H1 (cell line): ENCODE measurements at regions not wholly inside any gene's neighbourhood (a gene's known extent, or its start where the extent isn't known, plus 50 kb on each side); places are given as distances from the start of the nearest gene placed in this dataset.

ENCODE experiments used
- CTCF ChIA-PET: fragments of 300-600 bp; sonication (Branson Sonifier 250); formaldehyde crosslinking; loops from one replicate; lab custom pipeline; 2021; ENCODE audit not compliant: partially characterized antibody; lab: Charles Lee
- POLR2A ChIA-PET: fragments of 300-600 bp; sonication (Branson Sonifier 250); formaldehyde crosslinking; loops from one replicate; lab custom pipeline; 2021; ENCODE audit warnings: inconsistent platforms; ENCODE audit not compliant: partially characterized antibody; lab: Charles Lee
- DNase-seq, 2 experiments: peaks; one replicate each; pipeline versions ENCODE4 v3.0.0 to v3.0.0-alpha.2; 2010 to 2022; ENCODE audit warnings: low spot score in 2 of 2, low read depth in 1 of 2, mixed read lengths in 1 of 2
- FAIRE-seq: peaks from 2 replicates; lab custom pipeline; 2011; peaks lifted over from hg19 to GRCh38; lab: Jason Lieb, UNC
- H2AFZ ChIP-seq: 2 replicates; pipeline ENCODE4 v1.8.1; 2012; ENCODE audit warnings: low read length, inconsistent platforms
- H2AK5ac ChIP-seq: 2 replicates; pipeline ENCODE4 v1.6.1; 2013; ENCODE audit warnings: low read depth, low read length
- H2BK120ac ChIP-seq: replicated peaks from 2 replicates; pipeline ENCODE3; 2013; ENCODE audit warnings: low read depth, low read length, inconsistent platforms
- H2BK12ac ChIP-seq: 2 replicates; pipeline ENCODE4 v1.6.1; 2013; ENCODE audit warnings: low read depth, low read length
- H2BK15ac ChIP-seq: 2 replicates; pipeline ENCODE4 v1.6.1; 2013; ENCODE audit warnings: low read length
- H2BK20ac ChIP-seq: 2 replicates; pipeline ENCODE4 v1.6.1; 2013; ENCODE audit warnings: low read length
- H2BK5ac ChIP-seq: 2 replicates; pipeline ENCODE4 v1.6.1; 2013; ENCODE audit warnings: low read depth, low read length
- H3K14ac ChIP-seq: 2 replicates; pipeline ENCODE4 v1.6.1; 2013; ENCODE audit warnings: inconsistent platforms; ENCODE audit not compliant: insufficient read length
- H3K18ac ChIP-seq: 2 replicates; pipeline ENCODE4 v1.6.1; 2013; ENCODE audit warnings: low read length; ENCODE audit errors: extremely low read depth
- H3K23ac ChIP-seq: 2 replicates; pipeline ENCODE4 v1.6.1; 2013; ENCODE audit warnings: inconsistent platforms; ENCODE audit not compliant: insufficient read length
- H3K23me2 ChIP-seq: 2 replicates; pipeline ENCODE4 v1.6.1; 2013; ENCODE audit warnings: low read depth, low read length
- H3K27ac ChIP-seq: 2 replicates; pipeline ENCODE4 v1.6.1; 2011; ENCODE audit warnings: low read depth, low read length, inconsistent platforms
- H3K27me3 ChIP-seq, 4 experiments: replicated peaks in 1 of 4; 1 replicate in 1 of 4; 2 replicates in 3 of 4; pipeline versions ENCODE4 v1.6.1 to v1.8.1; 2011 to 2013; ENCODE audit warnings: low read length in 3 of 4, mild to moderate bottlenecking in 3 of 4, inconsistent platforms in 2 of 4, mixed read lengths in 2 of 4, moderate library complexity in 1 of 4; ENCODE audit not compliant: control insufficient read depth in 3 of 4, insufficient read depth in 3 of 4; ENCODE audit errors: extremely low read depth in 1 of 4
- H3K36me3 ChIP-seq, 4 experiments: 2 replicates each; pipeline versions ENCODE4 v1.6.1 to v1.8.1; 2011 to 2013; ENCODE audit warnings: mild to moderate bottlenecking in 4 of 4, low read length in 3 of 4, moderate library complexity in 2 of 4, control low read depth in 1 of 4, inconsistent platforms in 1 of 4; ENCODE audit not compliant: insufficient read depth in 4 of 4, control insufficient read depth in 2 of 4
- H3K4ac ChIP-seq: replicated peaks from 2 replicates; pipeline ENCODE3; 2013; ENCODE audit warnings: low read length, low read depth, mixed read lengths, inconsistent platforms; ENCODE audit not compliant: insufficient read length
- H3K4me1 ChIP-seq, 4 experiments: replicated peaks in 1 of 4; 1 replicate in 1 of 4; 2 replicates in 3 of 4; pipeline versions ENCODE4 v1.6.1 to v1.8.1; 2011 to 2013; ENCODE audit warnings: low read length in 3 of 4, inconsistent platforms in 2 of 4, mixed read lengths in 1 of 4; ENCODE audit not compliant: insufficient read depth in 4 of 4, control insufficient read depth in 3 of 4
- H3K4me2 ChIP-seq, 2 experiments: 2 replicates each; pipeline versions ENCODE4 v1.6.1 to v1.8.1; 2011 to 2013; ENCODE audit warnings: low read depth in 2 of 2, low read length in 2 of 2, control low read depth in 1 of 2, inconsistent platforms in 1 of 2, mild to moderate bottlenecking in 1 of 2; ENCODE audit not compliant: insufficient read depth in 1 of 2
- H3K4me3 ChIP-seq, 4 experiments: fragments of 200-600, 300-600 bp in 1 of 4; sonication (generic), shearing (Covaris generic), sonication (Bioruptor Twin) in 1 of 4; 2 replicates each; pipeline versions ENCODE4 v1.5.1 to v1.8.1; 2011 to 2016; ENCODE audit warnings: low read length in 4 of 4, low read depth in 3 of 4, control low read depth in 2 of 4, inconsistent platforms in 2 of 4, mild to moderate bottlenecking in 2 of 4, mixed read lengths in 1 of 4, moderate library complexity in 1 of 4; ENCODE audit not compliant: insufficient read depth in 2 of 4; ENCODE audit errors: extremely low read depth in 1 of 4
- H3K56ac ChIP-seq: replicated peaks from 2 replicates; pipeline ENCODE3; 2013; ENCODE audit warnings: low read depth, mild to moderate bottlenecking, mixed read lengths, low read length, inconsistent platforms; ENCODE audit not compliant: insufficient read length
- H3K79me1 ChIP-seq: 2 replicates; pipeline ENCODE4 v1.6.1; 2013; ENCODE audit warnings: low read depth, low read length, control low read depth
- H3K79me2 ChIP-seq, 2 experiments: 2 replicates each; pipeline versions ENCODE4 v1.6.1 to v1.8.1; 2012 to 2013; ENCODE audit warnings: low read length in 2 of 2, mild to moderate bottlenecking in 2 of 2, inconsistent platforms in 1 of 2; ENCODE audit not compliant: insufficient read depth in 2 of 2, control insufficient read depth in 1 of 2
- H3K9ac ChIP-seq, 4 experiments: replicated peaks in 1 of 4; 1 replicate in 1 of 4; 2 replicates in 3 of 4; pipeline versions ENCODE4 v1.6.1 to v1.8.1; 2011 to 2013; ENCODE audit warnings: low read depth in 3 of 4, low read length in 3 of 4, control low read depth in 2 of 4, mild to moderate bottlenecking in 2 of 4, moderate library complexity in 2 of 4, inconsistent platforms in 1 of 4; ENCODE audit errors: extremely low read depth in 1 of 4
- H3K9me3 ChIP-seq, 2 experiments: 2 replicates each; pipeline versions ENCODE4 v1.6.1 to v1.8.1; 2012 to 2013; ENCODE audit warnings: mild to moderate bottlenecking in 2 of 2, moderate library complexity in 2 of 2, control low read depth in 1 of 2, inconsistent platforms in 1 of 2, low read depth in 1 of 2, low read length in 1 of 2, mixed read lengths in 1 of 2; ENCODE audit not compliant: insufficient read depth in 2 of 2
- H4K20me1 ChIP-seq, 2 experiments: replicated peaks in 1 of 2; 2 replicates each; pipeline versions ENCODE3 to v1.8.1; 2011 to 2013; ENCODE audit warnings: inconsistent platforms in 2 of 2, low read length in 2 of 2, mild to moderate bottlenecking in 1 of 2; ENCODE audit not compliant: insufficient read depth in 2 of 2, control insufficient read depth in 1 of 2
- H4K5ac ChIP-seq: 2 replicates; pipeline ENCODE4 v1.6.1; 2013; ENCODE audit warnings: low read length, low read depth, mixed read lengths, inconsistent platforms; ENCODE audit not compliant: insufficient read length
- H4K8ac ChIP-seq: 2 replicates; pipeline ENCODE4 v1.8.0; 2013; ENCODE audit warnings: mild to moderate bottlenecking, moderate library complexity, low read length, inconsistent platforms; ENCODE audit not compliant: insufficient read depth; ENCODE audit errors: extremely low read depth
- H4K91ac ChIP-seq: replicated peaks from 2 replicates; pipeline ENCODE3; 2013; ENCODE audit warnings: low read length, mixed read lengths, inconsistent platforms; ENCODE audit not compliant: insufficient read length
- CHD1 ChIP-seq: IDR thresholded peaks from 2 replicates; pipeline ENCODE4 v1.6.1; 2012; ENCODE audit warnings: low read depth, low read length, improper control_type of control experiment
- FOSL1 ChIP-seq: IDR thresholded peaks from 2 replicates; pipeline ENCODE4 v1.6.1; 2011; ENCODE audit warnings: mild to moderate bottlenecking, low read depth, low read length, moderate library complexity; ENCODE audit not compliant: insufficient read depth
- GABPA ChIP-seq: IDR thresholded peaks from 2 replicates; pipeline ENCODE4 v1.6.1; 2011; ENCODE audit warnings: mild to moderate bottlenecking, low read length, moderate library complexity, borderline replicate concordance; ENCODE audit not compliant: insufficient read depth
- POLR2AphosphoS5 ChIP-seq: IDR thresholded peaks from 2 replicates; pipeline ENCODE4 v1.6.1; 2011; ENCODE audit warnings: low read depth, low read length
- TAF7 ChIP-seq: optimal IDR thresholded peaks from 2 replicates; pipeline ENCODE3; 2011; ENCODE audit warnings: low read depth, mild to moderate bottlenecking, inconsistent platforms, low read length, moderate library complexity, borderline replicate concordance
- YY1 ChIP-seq: IDR thresholded peaks from 2 replicates; pipeline ENCODE4 v1.6.1; 2011; ENCODE audit warnings: low read depth, mild to moderate bottlenecking, low read length
- WGBS, 2 experiments: shearing (Covaris generic) in 1 of 2; methylation state at CpG; one replicate each; pipeline versions ENCODE4 v1.1.6 to v1.1.7; 2013 to 2015; ENCODE audit warnings: low lambda C conversion rate in 2 of 2, mixed read lengths in 2 of 2, inconsistent platforms in 1 of 2, low coverage in 1 of 2, missing lambda C conversion rate in 1 of 2; ENCODE audit not compliant: insufficient replicate concordance in 2 of 2, insufficient coverage in 1 of 2, insufficient read length in 1 of 2; ENCODE audit errors: extremely low coverage in 1 of 2, missing lambda C conversion rate in 1 of 2; 5-methylcytosine and 5-hydroxymethylcytosine counted together
- TF ChIP-seq, protein P1 (sequence below): IDR thresholded peaks from 2 replicates; pipeline ENCODE4 v1.6.1; 2011; ENCODE audit warnings: low read depth, mild to moderate bottlenecking, low read length; ENCODE audit not compliant: insufficient read depth

DNA sequence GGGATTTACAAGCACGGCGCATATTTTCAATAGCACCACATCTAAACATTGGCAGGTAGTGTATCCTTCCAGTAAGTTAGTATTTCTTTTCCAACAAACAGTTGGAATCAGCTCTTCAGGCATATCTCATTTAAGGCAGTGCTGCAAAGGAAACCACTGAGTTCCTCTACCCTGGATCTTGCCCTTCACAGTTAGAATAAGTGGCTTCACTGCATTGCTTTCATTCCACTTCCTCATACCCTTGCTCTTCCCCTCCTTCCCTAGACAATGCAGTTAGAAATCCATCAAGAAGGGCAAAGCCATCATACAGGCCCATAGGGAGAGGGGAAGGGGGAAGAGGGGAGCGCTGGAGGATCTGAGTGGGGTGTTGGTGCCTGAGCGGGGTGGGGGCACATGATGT lies 173.7 kb downstream of the FBXO15 start:
- Histone ChIP-seq H2BK5ac (no peak overlapping the region), H4K20me1 (no peaks in the 10 kb centered on the region), H3K27me3 (no peaks in the 10 kb centered on the region), H3K14ac (no peak overlapping the region), H2BK12ac (no peak overlapping the region), H4K91ac (no peak overlapping the region), H3K18ac (no peak overlapping the region), H3K4me2 (no peak overlapping the region), H4K5ac (no peak overlapping the region), H4K8ac (no peak overlapping the region), H3K9ac (no peak overlapping the region), H2BK20ac (no peak overlapping the region), H2BK15ac (no peak overlapping the region), H3K36me3 (no peaks in the 10 kb centered on the region), H3K79me2 (no peaks in the 10 kb centered on the region), H3K4me1 (no peaks in the 10 kb centered on the region), H3K27ac (no peak overlapping the region), H3K9me3 (no peaks in the 10 kb centered on the region), H3K4me3 (no peak overlapping the region), H2AK5ac (no peak overlapping the region), H3K79me1 (no peaks in the 10 kb centered on the region), H3K4ac (no peak overlapping the region), H3K56ac (no peak overlapping the region), H3K23me2 (no peaks in the 10 kb centered on the region; the same call in 1 of the 2 replicates), H2AFZ (no peak overlapping the region), H2BK120ac (no peak overlapping the region), H3K23ac (no peak overlapping the region)
- ChIA-PET CTCF (no interaction called here), POLR2A (no interaction called here)
- DNase-seq (no peak), FAIRE-seq (no peak)
- TF ChIP-seq, protein P1, sequence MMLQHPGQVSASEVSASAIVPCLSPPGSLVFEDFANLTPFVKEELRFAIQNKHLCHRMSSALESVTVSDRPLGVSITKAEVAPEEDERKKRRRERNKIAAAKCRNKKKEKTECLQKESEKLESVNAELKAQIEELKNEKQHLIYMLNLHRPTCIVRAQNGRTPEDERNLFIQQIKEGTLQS: no peak
- TF ChIP-seq GABPA (no peak), CHD1 (no peak), YY1 (no peak), POLR2AphosphoS5 (no peak), TAF7 (no peak), FOSL1 (no peak)
- 84% methylated on average over 4 of the region's 4 CpGs; no CpG with 5 or more reads in 1 of the 2 experiments for WGBS, 2 experiments
